DOHH2 (cell line): ENCODE measurements at regions not wholly inside any gene's neighbourhood (a gene's known extent, or its start where the extent isn't known, plus 50 kb on each side); places are given as distances from the start of the nearest gene placed in this dataset.

ENCODE experiments used
- H3F3A ChIP-seq: fragments of 200-600 bp; sonication (generic), shearing (Covaris generic); 2 replicates; pipeline ENCODE4 v1.6.0; 2016; ENCODE audit warnings: antibody characterized with exemption, mild to moderate bottlenecking; ENCODE audit not compliant: control insufficient read depth, insufficient read depth
- H3K27ac ChIP-seq: fragments of 200-600 bp; sonication (generic); 2 replicates; pipeline ENCODE4 v1.5.1; 2014; ENCODE audit warnings: low read depth, mild to moderate bottlenecking, low read length, moderate library complexity
- H3K27me3 ChIP-seq: fragments of 200-600 bp; sonication (generic); 2 replicates; pipeline ENCODE4 v1.6.1; 2014; ENCODE audit warnings: mild to moderate bottlenecking, low read length, mixed read lengths; ENCODE audit not compliant: control insufficient read depth
- H3K36me3 ChIP-seq: fragments of 200-600 bp; sonication (generic); 2 replicates; pipeline ENCODE4 v1.6.1; 2014; ENCODE audit warnings: mild to moderate bottlenecking, low read length, moderate library complexity, mixed read lengths; ENCODE audit not compliant: control insufficient read depth
- H3K4me1 ChIP-seq: fragments of 200-600 bp; sonication (generic); 2 replicates; pipeline ENCODE4 v1.6.1; 2014; ENCODE audit warnings: mild to moderate bottlenecking, low read length, mixed read lengths; ENCODE audit not compliant: control insufficient read depth
- H3K4me2 ChIP-seq: fragments of 200-600 bp; sonication (generic); 2 replicates; pipeline ENCODE4 v1.6.0; 2014; ENCODE audit warnings: mild to moderate bottlenecking, low read length, moderate library complexity
- H3K4me3 ChIP-seq: fragments of 200-600 bp; sonication (generic); 2 replicates; pipeline ENCODE4 v1.5.1; 2014; ENCODE audit warnings: mild to moderate bottlenecking, low read length, mixed read lengths
- H3K79me2 ChIP-seq: fragments of 200-600 bp; sonication (generic); 2 replicates; pipeline ENCODE4 v1.6.1; 2014; ENCODE audit warnings: mild to moderate bottlenecking, low read length, mixed read lengths; ENCODE audit not compliant: control insufficient read depth
- H3K9me2 ChIP-seq: fragments of 200-600 bp; sonication (generic); replicated peaks from 2 replicates; pipeline ENCODE4 v1.6.1; 2014; ENCODE audit warnings: mild to moderate bottlenecking, low read length, mixed read lengths; ENCODE audit not compliant: control insufficient read depth
- H3K9me3 ChIP-seq: fragments of 200-600 bp; sonication (generic); 2 replicates; pipeline ENCODE4 v1.6.1; 2014; ENCODE audit warnings: antibody characterized with exemption, low read length, mixed read lengths; ENCODE audit not compliant: control insufficient read depth, insufficient read depth
- H4K20me1 ChIP-seq: fragments of 200-600 bp; sonication (generic); 2 replicates; pipeline ENCODE4 v1.6.0; 2014; ENCODE audit warnings: low read depth, mild to moderate bottlenecking, antibody characterized with exemption, low read length, moderate library complexity; ENCODE audit not compliant: control insufficient read depth, insufficient read depth
- CTCF ChIP-seq: fragments of 200-600 bp; sonication (generic); IDR thresholded peaks from one replicate; pipeline ENCODE4 v1.5.1; 2014; ENCODE audit warnings: antibody characterized with exemption, mild to moderate bottlenecking, low read depth, low read length; ENCODE audit not compliant: poor library complexity, severe bottlenecking
- EZH2phosphoT487 ChIP-seq: fragments of 200-600 bp; sonication (generic); IDR thresholded peaks from 2 replicates; pipeline ENCODE4 v1.6.1; 2017; ENCODE audit warnings: borderline replicate concordance, mild to moderate bottlenecking, antibody characterized with exemption, low read length, moderate library complexity, mixed read lengths

- Histone ChIP-seq H3K4me2 (no peak overlapping the region), H3K27me3 (no peaks in the 10 kb centered on the region), H4K20me1 (no peaks in the 10 kb centered on the region), H3F3A (no peaks in the 10 kb centered on the region), H3K79me2 (no peaks in the 10 kb centered on the region), H3K27ac (no peak overlapping the region), H3K36me3 (no peaks in the 10 kb centered on the region), H3K4me1 (peaks cover 12% of the 10 kb centered on the region), H3K4me3 (no peak overlapping the region), H3K9me3 (no peaks in the 10 kb centered on the region), H3K9me2 (no peaks in the 10 kb centered on the region)
- no peak for TF ChIP-seq CTCF
- TF ChIP-seq EZH2phosphoT487, result no peak
These were observed 252.7 kb downstream of the PARN start for GRCh38 chr16:14377326-14377725.

GRCh38 chr16:14375132-14375491, 254.9 kb downstream of the PARN start:
- H3K4me1 ChIP-seq, result peaks cover 17% of the 10 kb centered on the region

DNA sequence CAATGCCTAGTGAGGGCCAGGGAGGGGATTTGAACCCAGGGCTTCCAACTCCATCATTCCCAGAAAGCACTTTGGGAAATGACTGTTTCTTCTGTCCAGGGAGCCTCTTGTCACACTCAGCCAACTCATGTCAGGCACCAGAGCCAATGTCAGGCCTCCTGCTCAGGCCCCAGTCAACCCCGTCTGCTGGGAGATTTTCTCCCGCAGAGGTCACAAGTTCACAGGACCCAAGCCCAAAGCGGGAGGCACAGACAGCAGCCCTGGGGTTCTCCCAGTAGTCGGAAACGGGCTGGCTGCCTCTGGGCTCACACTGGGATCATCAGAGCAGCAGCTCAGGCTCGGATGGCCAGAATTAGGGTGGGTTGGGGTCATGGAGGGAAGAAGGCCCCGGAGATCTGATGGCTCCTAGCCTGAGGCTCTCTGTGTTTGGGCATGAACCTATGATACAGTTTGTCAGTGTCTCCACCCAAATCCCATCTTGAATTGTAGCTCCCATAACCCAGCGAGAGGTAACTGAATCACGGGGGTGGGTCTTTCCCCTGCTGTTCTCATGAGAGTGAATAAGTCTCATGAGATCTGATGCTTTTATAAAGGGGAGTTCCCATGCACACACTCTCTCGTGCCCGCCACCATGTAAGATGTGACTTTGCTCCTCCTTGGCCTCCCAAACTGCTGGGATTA, 255.5 kb downstream of the PARN start:
- Histone ChIP-seq H3K36me3 (no peaks in the 10 kb centered on the region), H3K4me1 (peaks cover 17% of the 10 kb centered on the region), H3K27me3 (no peaks in the 10 kb centered on the region), H3K4me3 (no peak overlapping the region), H3F3A (no peaks in the 10 kb centered on the region), H3K9me2 (no peaks in the 10 kb centered on the region), H3K4me2 (no peak overlapping the region), H3K79me2 (no peaks in the 10 kb centered on the region), H4K20me1 (no peaks in the 10 kb centered on the region), H3K27ac (no peak overlapping the region), H3K9me3 (no peaks in the 10 kb centered on the region)
- no peak for TF ChIP-seq EZH2phosphoT487
- no peak for TF ChIP-seq CTCF

More at GRCh38 chr16:14375132-14375491, 254.9 kb downstream of the PARN start:
- no peaks in the 10 kb centered on the region for H3K79me2 ChIP-seq
- no peaks in the 10 kb centered on the region for H3F3A ChIP-seq
- TF ChIP-seq EZH2phosphoT487 (no peak), CTCF (no peak)
- H3K27me3 ChIP-seq, result no peaks in the 10 kb centered on the region
- no peaks in the 10 kb centered on the region for H4K20me1 ChIP-seq
- no peaks in the 10 kb centered on the region for H3K36me3 ChIP-seq
- H3K9me3 ChIP-seq, result no peaks in the 10 kb centered on the region
- H3K4me3 ChIP-seq, result no peak overlapping the region
- H3K4me2 ChIP-seq, result no peak overlapping the region
- H3K9me2 ChIP-seq, result no peaks in the 10 kb centered on the region
- H3K27ac ChIP-seq, result no peak overlapping the region
